SU-DHL-6 (cell line): ENCODE measurements at regions not wholly inside any gene's neighbourhood (a gene's known extent, or its start where the extent isn't known, plus 50 kb on each side); places are given as distances from the start of the nearest gene placed in this dataset.

Experiments
- CTCF ChIP-seq: fragments of 200-600 bp; sonication (generic); IDR thresholded peaks from one replicate; pipeline ENCODE4 v1.5.1; 2017; ENCODE audit warnings: antibody characterized with exemption, mild to moderate bottlenecking, low read length, moderate library complexity; ENCODE audit not compliant: insufficient read depth, poor library complexity, severe bottlenecking
- EZH2phosphoT487 ChIP-seq: fragments of 200-600 bp; sonication (generic), shearing (Covaris generic); conservative IDR thresholded peaks from 2 replicates; pipeline ENCODE4 v1.6.1; 2018; ENCODE audit warnings: mild to moderate bottlenecking, antibody characterized with exemption, low read length, moderate library complexity, mixed read lengths

GRCh38 chr9:28584542-28584941 is 1011.3 kb upstream of the C9orf72 start:
- no peak for TF ChIP-seq CTCF
- no peak for TF ChIP-seq EZH2phosphoT487
